GM11168 (cell line): ENCODE measurements at regions not wholly inside any gene's neighbourhood (a gene's known extent, or its start where the extent isn't known, plus 50 kb on each side); places are given as distances from the start of the nearest gene placed in this dataset.

Experiments used
- in situ Hi-C: fragments of 300-500 bp; cut with MboI; formaldehyde crosslinking; loops from one replicate; pipeline ENCODE4 v1.12.0; 2022; ENCODE audit warnings: low sequenced_read_pairs; ENCODE audit not compliant: unreplicated experiment

GRCh38 chr13:88068316-88068715, 397.1 kb downstream of the SLITRK5 start:
- in situ Hi-C loops: no loop called here

DNA sequence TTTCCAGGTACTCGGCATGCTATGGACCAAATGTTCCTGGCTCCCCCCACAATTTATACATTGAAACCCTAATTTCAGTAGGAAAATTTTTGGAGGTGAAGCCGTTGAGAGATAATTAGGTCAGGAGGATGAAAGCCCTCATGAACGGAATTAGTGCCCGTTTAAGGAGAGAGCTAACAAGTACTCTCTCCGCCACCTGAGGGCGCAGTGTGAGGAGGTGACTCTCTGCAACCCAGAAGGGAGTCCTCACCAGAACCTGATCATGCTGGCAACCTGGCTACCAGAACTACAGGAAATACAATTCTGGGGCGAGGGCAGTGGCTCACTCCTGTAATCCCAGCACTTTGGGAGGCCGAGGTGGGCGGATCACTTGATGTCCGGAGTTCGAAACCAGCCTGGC, 397.8 kb downstream of the SLITRK5 start:
- in situ Hi-C loops: no loop called here

DNA sequence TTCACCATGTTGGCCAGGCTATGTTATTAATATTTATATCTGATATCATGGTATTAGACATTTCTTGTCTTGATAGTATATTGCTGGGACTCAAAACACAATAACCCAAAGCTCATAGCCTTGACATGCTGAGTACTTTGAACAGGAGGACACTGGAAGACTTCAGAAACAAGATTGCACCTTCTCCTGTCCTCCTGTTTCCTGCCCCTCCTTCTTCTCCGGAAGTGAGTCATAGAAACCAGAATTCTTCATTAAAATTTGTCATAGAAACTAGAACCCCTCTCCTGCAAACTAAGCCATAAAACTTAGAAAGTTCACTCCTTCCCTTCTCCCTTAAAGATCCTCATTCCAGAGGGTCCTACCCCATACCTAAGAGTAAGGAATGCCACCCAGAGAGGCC, 400.2 kb downstream of the SLITRK5 start:
- in situ Hi-C loops: no loop called here

DNA sequence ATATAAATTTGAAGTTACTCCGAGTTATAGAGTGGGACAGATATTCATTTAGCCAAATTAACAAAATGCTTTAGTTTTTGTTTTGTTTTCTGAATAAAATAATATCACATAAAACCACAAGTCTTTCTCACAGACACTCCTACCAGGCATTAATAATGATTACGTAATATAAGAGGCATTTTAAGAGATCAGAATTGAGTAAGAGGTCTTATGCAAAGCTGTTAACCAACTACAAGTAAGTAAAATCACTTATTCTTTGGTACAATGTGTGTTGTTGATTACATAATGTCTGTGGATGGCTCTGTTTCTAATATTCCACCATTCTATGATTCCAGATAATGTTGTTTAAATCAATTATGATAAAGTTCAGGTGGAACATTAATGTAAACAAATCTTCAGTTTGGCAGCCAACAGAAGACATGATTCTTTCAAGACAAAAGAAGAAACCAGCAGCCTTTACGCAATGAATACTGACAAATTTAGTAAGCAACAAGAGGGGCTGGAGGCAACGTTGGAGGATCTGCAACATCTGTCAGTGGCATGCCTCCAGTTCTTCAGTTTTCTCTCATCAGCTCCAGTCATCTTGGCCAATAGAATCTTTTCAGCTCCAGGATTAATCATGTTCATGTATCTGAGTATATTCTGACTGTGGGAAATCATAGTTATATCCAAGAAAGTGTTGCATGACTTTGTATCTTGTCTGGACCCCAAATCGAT, 403.8 kb downstream of the SLITRK5 start:
- in situ Hi-C loops: no loop called here

GRCh38 chr13:88085036-88085435, 413.9 kb downstream of the SLITRK5 start:
- in situ Hi-C loops: no loop called here

GRCh38 chr13:88086577-88086976, 415.4 kb downstream of the SLITRK5 start:
- in situ Hi-C loops: no loop called here

- in situ Hi-C loops: no loop called here
Observed at GRCh38 chr13:88097541-88097940, 426.4 kb downstream of the SLITRK5 start.

GRCh38 chr13:88103824-88104223, 432.7 kb downstream of the SLITRK5 start:
- in situ Hi-C loops: no loop called here

GRCh38 chr13:88104576-88104975, 433.4 kb downstream of the SLITRK5 start:
- in situ Hi-C loops: no loop called here

- in situ Hi-C loops: no loop called here
Observed at GRCh38 chr13:88107570-88107969, 436.4 kb downstream of the SLITRK5 start.

- in situ Hi-C loops: no loop called here
Observed at GRCh38 chr13:88112526-88112925, 441.4 kb downstream of the SLITRK5 start.

- in situ Hi-C loops: no loop called here
Observed at GRCh38 chr13:88115976-88116375, 444.8 kb downstream of the SLITRK5 start.

GRCh38 chr13:88118952-88119351, 447.8 kb downstream of the SLITRK5 start:
- in situ Hi-C loops: no loop called here

- in situ Hi-C loops: no loop called here
Observed at GRCh38 chr13:88124142-88124541, 453.0 kb downstream of the SLITRK5 start.

- in situ Hi-C loops: no loop called here
Observed at GRCh38 chr13:88125055-88125454, 453.9 kb downstream of the SLITRK5 start.

DNA sequence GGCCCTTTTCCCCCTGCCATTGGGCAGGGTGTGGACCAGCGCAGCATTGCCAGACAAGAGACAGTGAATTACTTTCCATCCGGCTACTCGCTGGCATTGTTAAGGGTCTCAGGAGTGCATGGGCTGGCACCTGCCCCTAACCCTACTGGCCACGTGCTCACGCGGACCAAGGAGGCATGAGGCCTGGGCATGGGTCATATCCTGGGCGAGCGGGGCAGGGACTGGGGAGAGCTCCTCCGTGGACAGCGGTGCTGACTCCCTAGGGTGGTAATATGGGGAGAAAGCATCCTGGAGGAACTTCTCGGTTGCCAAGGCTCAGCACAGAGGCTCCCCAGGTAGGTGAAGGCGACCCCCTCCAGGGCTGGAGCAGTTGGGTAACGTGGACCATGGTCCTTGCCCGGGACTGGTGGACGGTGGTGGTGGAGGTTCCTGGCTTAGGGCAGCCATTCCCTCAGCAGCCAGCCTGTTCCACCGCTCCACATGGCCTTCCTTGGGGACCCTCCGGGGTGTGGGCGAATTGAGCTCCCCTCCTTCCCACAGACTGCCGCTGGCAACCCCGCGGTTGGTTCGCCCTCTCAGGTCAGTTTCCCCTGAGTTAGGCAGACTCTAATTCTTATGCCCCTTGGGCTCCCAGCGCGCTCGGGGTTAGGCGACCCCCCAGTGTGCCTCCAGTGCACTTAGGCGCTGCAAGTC, 465.1 kb downstream of the SLITRK5 start:
- in situ Hi-C loops: no loop called here

GRCh38 chr13:88142653-88143052, 471.5 kb downstream of the SLITRK5 start:
- in situ Hi-C loops: no loop called here

- in situ Hi-C loops: no loop called here
Observed at GRCh38 chr13:88144580-88144979, 473.4 kb downstream of the SLITRK5 start.

DNA sequence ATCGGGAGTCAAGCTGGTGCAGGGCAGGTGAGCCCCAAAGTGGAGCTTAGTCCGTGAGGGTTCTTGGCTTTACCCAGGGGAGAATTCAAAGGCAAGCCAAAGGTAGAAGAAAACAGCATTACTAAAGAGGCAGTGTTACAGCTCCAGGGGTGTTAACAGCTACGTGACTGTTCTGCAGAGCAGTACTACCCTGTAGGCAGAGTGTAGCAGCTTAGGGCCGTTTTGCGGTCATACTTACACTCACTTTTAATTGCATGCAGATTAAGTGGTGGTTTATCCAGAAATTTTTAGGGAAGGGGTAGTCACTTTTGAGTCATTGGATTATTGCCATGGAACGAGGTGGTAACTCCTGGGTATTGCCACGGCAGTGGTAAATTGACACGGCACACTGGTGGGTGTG, 482.2 kb downstream of the SLITRK5 start:
- in situ Hi-C loops: no loop called here

- in situ Hi-C loops: no loop called here
Observed at GRCh38 chr13:88154001-88154400, 482.8 kb downstream of the SLITRK5 start.

GRCh38 chr13:88162076-88162702, 491.0 kb downstream of the SLITRK5 start:
- in situ Hi-C loops: no loop called here
